Stimulated activated naive CD8-positive, alpha-beta T cell treated with anti-CD3 and anti-CD28 coated beads, Interleukin-15, Interleukin-2, amounts not matched to agents 100 ng/mL and 50 ng/mL, for 24 hours (primary cell): ENCODE measurements at regions not wholly inside any gene's neighbourhood (a gene's known extent, or its start where the extent isn't known, plus 50 kb on each side); places are given as distances from the start of the nearest gene placed in this dataset.

Source experiments
- H3K27ac Mint-ChIP-seq: one replicate; pipeline ENCODE4 v1.8.0; 2021; ENCODE audit warnings: mild to moderate bottlenecking, mixed read lengths
- H3K27me3 Mint-ChIP-seq: one replicate; pipeline ENCODE4 v1.8.0; 2021; ENCODE audit warnings: mixed read lengths
- H3K36me3 Mint-ChIP-seq: one replicate; pipeline ENCODE4 v1.8.0; 2021; ENCODE audit warnings: low read depth, mixed read lengths
- H3K4me1 Mint-ChIP-seq: one replicate; pipeline ENCODE4 v1.8.0; 2021; ENCODE audit warnings: low read depth, mixed read lengths
- H3K4me3 Mint-ChIP-seq: one replicate; pipeline ENCODE4 v1.8.0; 2021; ENCODE audit warnings: mild to moderate bottlenecking, mixed read lengths
- H3K9me3 Mint-ChIP-seq: one replicate; pipeline ENCODE4 v1.8.0; 2021; ENCODE audit warnings: mixed read lengths

DNA sequence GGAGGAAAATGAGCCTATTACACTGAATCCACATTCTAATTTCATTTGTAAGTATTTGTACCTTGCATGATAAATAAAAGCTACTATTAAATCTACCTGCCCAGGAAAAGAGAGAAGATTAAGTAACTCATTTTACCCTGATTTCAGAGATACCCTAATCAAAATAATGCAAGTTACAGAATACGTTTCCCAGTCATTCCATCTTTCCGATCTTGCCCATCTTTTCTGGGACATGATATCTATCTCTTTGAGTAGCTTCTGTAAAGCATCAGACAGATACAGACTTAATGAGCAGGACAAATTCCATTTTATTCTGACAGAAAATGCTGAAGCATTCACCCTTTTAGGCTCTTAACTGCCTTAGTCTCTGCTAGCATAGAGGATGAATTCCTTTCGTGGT, 56.6 kb downstream of the SPRY2 start:
- Mint-ChIP-seq H3K4me1 (no peaks in the 10 kb centered on the region), H3K36me3 (no peaks in the 10 kb centered on the region), H3K27ac (no peak overlapping the region), H3K27me3 (no peaks in the 10 kb centered on the region), H3K4me3 (no peak overlapping the region), H3K9me3 (peaks cover 4% of the 10 kb centered on the region)

DNA sequence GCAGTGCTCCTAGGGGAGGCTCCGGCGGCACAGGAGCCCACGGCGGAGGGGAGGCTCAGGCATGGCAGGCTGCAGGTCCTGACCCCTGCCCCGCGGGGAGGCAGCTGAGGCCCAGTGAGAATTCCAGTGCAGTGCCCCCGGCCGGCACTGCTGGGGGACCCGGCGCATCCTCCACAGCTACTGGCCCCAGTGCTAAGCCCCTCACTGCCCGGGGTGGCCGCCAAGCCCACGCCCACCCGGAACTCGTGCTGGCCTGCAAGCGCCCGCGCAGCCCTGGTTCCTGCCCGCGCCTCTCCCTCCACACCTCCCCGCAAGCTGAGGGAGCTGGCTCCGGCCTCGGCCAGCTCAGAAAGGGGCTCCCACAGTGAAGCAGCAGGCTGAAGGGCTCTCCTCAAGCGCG, 62.2 kb downstream of the SPRY2 start:
- no peaks in the 10 kb centered on the region for H3K9me3 Mint-ChIP-seq
- no peak overlapping the region for H3K27ac Mint-ChIP-seq

DNA sequence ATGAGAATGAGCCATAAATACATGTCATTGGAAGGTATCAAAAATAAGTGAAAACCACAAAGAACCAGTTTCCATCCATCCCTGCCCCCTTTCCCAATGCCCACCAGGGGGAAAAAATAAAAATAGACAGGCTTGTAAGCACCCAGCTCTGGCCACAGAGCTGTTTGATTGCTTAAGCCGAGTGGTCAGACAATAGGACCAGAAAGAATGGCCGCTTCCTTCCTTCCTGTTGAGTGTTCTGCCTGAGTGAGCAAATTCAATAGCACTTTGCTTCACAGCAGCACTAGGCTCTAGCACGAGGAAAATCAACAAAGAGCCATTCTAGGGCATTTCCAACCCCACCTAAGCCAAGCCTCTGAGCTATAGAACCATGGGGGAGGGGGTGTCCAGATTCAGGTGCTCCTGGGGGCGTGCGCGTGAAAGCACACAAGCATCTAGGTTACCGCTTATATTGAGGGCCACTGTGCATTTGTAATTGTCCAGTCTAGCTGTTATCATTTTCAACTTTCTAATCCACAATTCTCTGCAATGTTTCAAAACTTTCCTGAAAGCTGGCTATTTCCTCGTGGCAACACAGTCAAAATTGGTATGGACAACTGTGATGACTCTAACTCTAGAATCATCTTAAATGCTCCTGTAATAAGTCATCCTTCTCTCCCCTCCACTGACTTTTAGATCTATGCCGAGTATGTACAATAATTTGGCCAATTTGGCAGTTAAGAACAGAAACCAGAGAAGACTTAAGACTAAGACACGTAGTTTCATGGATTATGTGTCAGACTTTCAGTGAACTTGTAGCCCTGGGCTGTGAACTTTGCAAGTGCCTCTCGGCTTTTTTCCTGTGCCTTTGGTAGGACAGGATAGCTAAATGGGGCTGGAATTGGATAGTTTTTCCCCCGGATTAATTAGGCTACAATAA, 64.3 kb downstream of the SPRY2 start:
- H3K36me3 Mint-ChIP-seq = no peaks in the 10 kb centered on the region
- H3K27ac Mint-ChIP-seq = no peak overlapping the region
- H3K4me3 Mint-ChIP-seq = no peak overlapping the region
- no peaks in the 10 kb centered on the region for H3K27me3 Mint-ChIP-seq
- H3K4me1 Mint-ChIP-seq = no peaks in the 10 kb centered on the region
- no peaks in the 10 kb centered on the region for H3K9me3 Mint-ChIP-seq

More for the DNA sequence above, 62.2 kb downstream of the SPRY2 start:
- Mint-ChIP-seq H3K36me3 (no peaks in the 10 kb centered on the region), H3K4me1 (no peaks in the 10 kb centered on the region), H3K4me3 (no peak overlapping the region), H3K27me3 (no peaks in the 10 kb centered on the region)

DNA sequence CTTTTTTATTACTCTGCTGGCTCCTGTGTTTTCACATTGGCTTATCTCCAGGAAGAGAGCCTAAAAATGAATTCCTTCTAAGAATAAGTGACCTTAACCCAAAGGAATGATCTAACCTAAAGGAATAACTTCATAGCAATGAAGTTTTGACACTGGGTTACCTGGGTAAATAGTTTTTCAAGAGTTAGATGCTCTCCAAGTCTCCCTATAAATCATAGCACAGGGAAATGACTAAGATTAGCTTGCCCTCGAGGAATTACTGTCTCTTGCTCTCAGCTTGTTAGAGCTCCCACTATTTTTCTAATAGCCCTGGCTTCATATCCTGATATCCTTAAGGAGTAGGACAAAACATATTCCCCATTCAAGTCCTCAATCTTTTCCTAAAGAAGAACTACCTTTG, 66.3 kb downstream of the SPRY2 start:
- no peak overlapping the region for H3K4me3 Mint-ChIP-seq
- no peaks in the 10 kb centered on the region for H3K4me1 Mint-ChIP-seq
- H3K36me3 Mint-ChIP-seq = no peaks in the 10 kb centered on the region
- no peaks in the 10 kb centered on the region for H3K27me3 Mint-ChIP-seq
- H3K9me3 Mint-ChIP-seq = no peaks in the 10 kb centered on the region
- no peak overlapping the region for H3K27ac Mint-ChIP-seq

DNA sequence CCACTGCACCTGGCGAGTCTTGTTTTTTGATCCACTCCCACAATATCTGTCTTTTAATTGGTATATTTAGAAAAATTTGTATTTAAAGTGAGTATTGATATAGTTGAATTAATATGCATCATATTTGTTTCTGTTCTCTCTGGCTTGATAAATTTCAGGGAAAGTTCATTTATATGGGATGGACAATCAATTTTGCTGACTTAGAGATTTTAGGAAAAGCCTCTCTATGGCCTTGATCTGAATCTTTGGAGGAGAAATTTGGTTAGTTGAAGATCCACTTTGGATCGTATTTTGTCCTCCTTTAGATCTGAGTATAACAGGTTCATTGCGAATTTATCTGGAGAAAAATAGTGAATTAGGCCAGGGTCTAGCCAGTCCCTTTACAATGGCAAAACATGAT, 67.2 kb downstream of the SPRY2 start:
- Mint-ChIP-seq H3K27me3 (no peaks in the 10 kb centered on the region), H3K4me3 (no peak overlapping the region), H3K4me1 (no peaks in the 10 kb centered on the region), H3K36me3 (no peaks in the 10 kb centered on the region), H3K9me3 (no peaks in the 10 kb centered on the region), H3K27ac (no peak overlapping the region)

DNA sequence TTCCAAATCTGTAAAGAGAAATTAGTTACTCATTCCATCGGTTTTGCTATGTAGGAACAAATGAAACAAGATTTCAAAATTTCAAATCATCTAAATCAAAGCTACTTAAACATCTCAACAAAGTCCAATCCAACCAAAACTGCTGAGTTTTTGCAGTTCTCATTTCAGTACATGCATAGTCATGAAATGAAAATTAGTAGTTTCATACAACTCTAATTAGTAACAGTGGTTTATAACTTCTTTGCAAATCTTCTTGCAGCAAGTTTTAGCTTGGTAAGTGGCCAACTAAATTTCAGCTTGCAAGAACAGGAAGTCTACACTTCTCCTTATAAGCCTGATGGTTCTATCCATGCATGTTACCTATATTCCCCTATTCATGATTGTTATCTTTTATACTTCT, 75.6 kb downstream of the SPRY2 start:
- Mint-ChIP-seq H3K9me3 (peaks cover under 1% of the 10 kb centered on the region), H3K27ac (no peak overlapping the region), H3K4me1 (no peaks in the 10 kb centered on the region), H3K36me3 (no peaks in the 10 kb centered on the region), H3K4me3 (no peak overlapping the region), H3K27me3 (no peaks in the 10 kb centered on the region)

DNA sequence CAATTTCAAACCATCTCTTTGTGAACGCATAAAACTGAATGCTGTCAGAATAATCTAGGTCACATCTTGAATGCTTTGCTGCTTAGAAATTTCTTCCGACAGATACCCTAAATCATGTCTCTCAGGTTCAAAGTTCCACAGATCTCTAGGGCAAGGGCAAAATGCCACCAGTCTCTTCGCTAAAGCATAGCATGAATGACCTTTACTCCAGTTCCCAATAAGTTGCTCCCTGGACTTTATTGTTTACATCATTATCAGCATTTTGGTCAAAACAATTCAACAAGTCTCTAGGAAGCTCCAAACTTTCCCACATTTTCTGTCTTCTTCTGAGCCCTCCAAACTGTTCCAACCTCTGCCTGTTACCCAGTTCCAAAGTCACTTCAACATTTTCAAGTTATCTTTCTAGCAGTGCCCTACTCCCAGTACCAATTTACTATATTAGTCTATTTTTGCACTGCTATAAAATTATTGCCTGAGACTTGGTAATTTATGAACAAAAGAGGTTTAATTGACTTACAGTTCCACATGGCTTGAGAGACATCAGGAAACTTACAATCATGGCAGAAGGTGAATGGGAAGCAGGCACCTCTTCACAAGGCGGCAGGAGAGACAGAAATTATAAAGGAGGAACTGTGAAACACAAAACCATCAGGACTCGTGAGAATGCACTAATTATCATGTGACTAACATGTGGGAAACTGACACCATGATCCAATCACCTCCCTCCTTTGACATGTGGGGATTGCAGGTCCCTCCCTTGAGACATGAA, 77.0 kb downstream of the SPRY2 start:
- no peaks in the 10 kb centered on the region for H3K4me1 Mint-ChIP-seq

DNA sequence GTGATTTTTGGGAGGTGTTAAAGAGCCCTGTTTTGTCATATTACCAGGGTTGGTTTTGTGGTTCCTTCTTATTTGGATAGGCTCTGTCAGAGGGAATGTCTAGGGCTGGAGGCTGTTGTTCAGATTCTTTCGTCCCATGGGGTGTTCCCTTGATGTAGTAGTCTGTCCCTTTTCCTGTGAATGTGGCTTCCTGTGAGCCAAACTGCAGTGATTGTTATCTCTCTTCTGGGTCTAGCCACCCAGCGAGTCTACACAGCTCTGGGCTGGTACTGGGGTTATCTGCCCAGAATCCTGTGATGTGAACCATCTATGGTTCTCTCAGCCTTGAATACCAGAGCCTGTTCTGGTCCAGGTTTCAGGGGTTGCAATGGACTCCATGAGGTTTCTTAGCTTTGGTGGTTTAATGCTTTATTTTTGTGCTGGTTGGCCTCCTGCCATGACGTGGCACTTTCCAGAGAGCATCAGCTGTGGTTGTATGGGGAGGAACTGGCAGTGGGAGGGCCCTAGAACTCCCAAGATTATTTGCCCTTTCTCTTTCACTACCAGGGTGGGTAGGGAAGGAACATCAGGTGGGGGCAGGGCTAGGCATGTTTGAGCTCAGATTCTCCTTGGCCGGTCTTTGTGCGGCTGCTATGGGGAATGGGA, 78.8 kb downstream of the SPRY2 start:
- no peak overlapping the region for H3K4me3 Mint-ChIP-seq
- H3K27ac Mint-ChIP-seq = no peak overlapping the region
- H3K36me3 Mint-ChIP-seq = no peaks in the 10 kb centered on the region
- no peaks in the 10 kb centered on the region for H3K27me3 Mint-ChIP-seq
- peaks cover 7% of the 10 kb centered on the region for H3K9me3 Mint-ChIP-seq
- H3K4me1 Mint-ChIP-seq = no peaks in the 10 kb centered on the region

More for the DNA sequence above, 77.0 kb downstream of the SPRY2 start:
- Mint-ChIP-seq H3K27ac (no peak overlapping the region), H3K27me3 (no peaks in the 10 kb centered on the region), H3K4me3 (no peak overlapping the region), H3K9me3 (peaks cover 6% of the 10 kb centered on the region), H3K36me3 (no peaks in the 10 kb centered on the region)

DNA sequence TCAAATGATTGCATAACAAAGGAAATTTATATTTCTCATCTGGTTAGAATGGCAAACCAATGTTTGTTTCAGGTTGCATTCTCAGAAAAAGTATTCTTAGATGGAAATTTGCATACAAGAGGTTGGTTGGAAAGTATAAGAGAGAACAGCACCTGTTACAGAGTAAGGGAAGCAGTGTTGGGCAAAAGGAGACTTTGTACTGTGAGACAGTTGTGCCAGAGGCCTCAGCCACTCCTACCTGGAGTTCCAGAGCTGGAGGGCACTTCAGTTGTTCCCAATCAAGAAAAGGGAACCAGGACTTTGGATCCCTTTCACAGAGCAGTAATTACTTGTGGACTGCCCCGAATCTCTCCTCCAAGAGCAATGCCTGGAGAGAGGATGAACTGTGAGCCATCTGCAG, 81.8 kb downstream of the SPRY2 start:
- Mint-ChIP-seq H3K36me3 (no peaks in the 10 kb centered on the region), H3K27ac (no peak overlapping the region), H3K4me1 (no peaks in the 10 kb centered on the region), H3K27me3 (peaks cover 3% of the 10 kb centered on the region), H3K9me3 (peaks cover 7% of the 10 kb centered on the region), H3K4me3 (no peak overlapping the region)

DNA sequence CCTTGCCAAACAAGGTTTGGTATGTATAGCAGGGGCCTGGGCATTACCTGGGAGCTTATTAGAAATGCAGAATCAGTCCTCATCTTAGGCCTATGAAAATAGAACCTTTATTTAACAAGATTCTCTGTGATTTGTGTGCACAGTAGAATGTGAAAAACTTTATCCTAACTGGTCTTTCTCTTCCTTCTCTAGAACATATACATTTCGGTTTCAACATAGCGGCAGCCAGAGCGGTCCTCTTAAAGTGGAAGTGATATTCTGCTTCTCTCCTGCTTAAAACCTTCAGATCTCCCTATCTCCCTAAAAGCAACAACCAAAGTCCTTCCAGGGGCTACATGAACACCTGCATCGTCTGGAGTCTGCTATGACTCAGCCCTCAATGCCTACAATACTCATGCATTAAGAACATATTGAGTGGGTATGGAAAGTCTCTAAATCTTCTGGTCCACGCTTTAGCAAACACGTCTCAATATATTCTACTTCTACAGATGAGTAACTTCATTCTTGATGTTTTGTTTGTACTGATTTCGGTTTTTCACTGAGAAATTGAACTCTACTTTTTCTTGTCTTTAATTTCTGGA, 84.5 kb downstream of the SPRY2 start:
- H3K27ac Mint-ChIP-seq = no peak overlapping the region
- H3K9me3 Mint-ChIP-seq = peaks cover 7% of the 10 kb centered on the region
- H3K4me3 Mint-ChIP-seq = no peak overlapping the region
- peaks cover 3% of the 10 kb centered on the region for H3K27me3 Mint-ChIP-seq
- no peaks in the 10 kb centered on the region for H3K4me1 Mint-ChIP-seq
- no peaks in the 10 kb centered on the region for H3K36me3 Mint-ChIP-seq

DNA sequence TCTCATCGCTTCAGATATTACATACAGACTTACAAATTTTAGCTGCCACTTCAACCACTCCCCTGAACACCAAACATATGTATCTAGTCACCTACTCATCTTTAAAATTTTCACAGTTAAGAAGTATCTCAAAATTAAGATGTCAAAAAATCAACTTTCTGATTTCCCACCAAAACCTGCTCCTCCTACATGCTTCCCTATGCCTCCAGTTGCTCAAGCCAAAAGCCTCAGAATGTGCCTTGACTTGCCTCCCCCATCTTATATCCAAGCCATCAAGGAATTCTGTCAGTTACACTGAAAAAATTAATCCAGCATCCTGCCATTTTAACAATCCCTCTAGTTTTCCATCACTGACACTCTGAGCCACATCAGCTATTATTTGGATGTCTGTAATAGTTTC, 85.0 kb downstream of the SPRY2 start:
- no peak overlapping the region for H3K27ac Mint-ChIP-seq
- no peaks in the 10 kb centered on the region for H3K36me3 Mint-ChIP-seq
- H3K27me3 Mint-ChIP-seq = peaks cover 3% of the 10 kb centered on the region
- no peak overlapping the region for H3K4me3 Mint-ChIP-seq
- H3K9me3 Mint-ChIP-seq = peaks cover 7% of the 10 kb centered on the region
- no peaks in the 10 kb centered on the region for H3K4me1 Mint-ChIP-seq

DNA sequence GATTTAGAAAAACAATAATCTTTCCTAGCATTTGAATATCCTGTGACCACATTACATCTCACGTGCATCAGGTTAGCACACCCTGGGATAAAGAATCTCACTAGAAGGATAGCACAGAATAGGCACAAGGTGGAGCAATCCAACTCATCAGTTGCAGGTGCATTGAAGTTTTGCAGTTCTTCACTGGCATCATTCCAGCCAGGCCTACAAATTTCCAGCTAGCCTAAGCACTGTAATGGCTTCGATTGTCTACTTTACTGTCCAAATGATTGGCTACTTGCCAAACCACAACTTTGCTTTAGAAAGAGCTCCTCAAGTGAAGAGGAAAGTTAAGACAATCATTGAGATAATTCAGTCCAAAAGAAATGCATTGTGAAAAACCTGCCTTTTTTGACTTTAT, 89.5 kb downstream of the SPRY2 start:
- no peak overlapping the region for H3K27ac Mint-ChIP-seq
- no peaks in the 10 kb centered on the region for H3K36me3 Mint-ChIP-seq
- H3K27me3 Mint-ChIP-seq = no peaks in the 10 kb centered on the region
- no peak overlapping the region for H3K4me3 Mint-ChIP-seq
- H3K9me3 Mint-ChIP-seq = no peaks in the 10 kb centered on the region
- no peaks in the 10 kb centered on the region for H3K4me1 Mint-ChIP-seq

DNA sequence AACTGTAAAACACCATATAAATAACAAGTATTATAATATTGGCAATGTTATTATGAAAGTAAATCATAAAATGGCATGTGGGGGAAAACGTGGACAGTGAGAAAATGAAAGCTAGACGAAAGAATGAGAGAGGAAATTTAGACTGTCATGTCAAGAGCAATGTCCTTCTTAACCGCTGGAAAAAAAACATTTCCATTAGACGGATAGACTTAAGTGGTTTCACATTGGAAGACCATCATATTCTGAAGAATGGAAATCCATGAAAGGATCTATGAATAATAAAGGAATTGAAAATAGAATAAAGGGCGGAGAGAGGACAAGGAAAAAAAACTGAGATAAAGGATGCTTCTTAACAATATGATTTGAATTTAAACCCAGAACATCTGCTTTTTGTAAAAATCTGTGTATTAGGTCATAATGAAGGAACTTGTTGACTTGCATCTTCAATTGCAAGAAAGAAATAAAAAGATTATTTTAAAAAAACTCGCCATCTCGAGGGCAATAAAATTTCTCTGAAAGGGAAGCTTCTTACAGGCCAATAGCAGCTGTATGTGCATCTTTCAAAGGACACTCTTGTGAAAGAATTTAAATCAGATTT, 90.6 kb downstream of the SPRY2 start:
- Mint-ChIP-seq H3K9me3 (no peaks in the 10 kb centered on the region), H3K4me1 (no peaks in the 10 kb centered on the region), H3K27me3 (no peaks in the 10 kb centered on the region), H3K4me3 (no peak overlapping the region), H3K27ac (no peak overlapping the region), H3K36me3 (no peaks in the 10 kb centered on the region)

DNA sequence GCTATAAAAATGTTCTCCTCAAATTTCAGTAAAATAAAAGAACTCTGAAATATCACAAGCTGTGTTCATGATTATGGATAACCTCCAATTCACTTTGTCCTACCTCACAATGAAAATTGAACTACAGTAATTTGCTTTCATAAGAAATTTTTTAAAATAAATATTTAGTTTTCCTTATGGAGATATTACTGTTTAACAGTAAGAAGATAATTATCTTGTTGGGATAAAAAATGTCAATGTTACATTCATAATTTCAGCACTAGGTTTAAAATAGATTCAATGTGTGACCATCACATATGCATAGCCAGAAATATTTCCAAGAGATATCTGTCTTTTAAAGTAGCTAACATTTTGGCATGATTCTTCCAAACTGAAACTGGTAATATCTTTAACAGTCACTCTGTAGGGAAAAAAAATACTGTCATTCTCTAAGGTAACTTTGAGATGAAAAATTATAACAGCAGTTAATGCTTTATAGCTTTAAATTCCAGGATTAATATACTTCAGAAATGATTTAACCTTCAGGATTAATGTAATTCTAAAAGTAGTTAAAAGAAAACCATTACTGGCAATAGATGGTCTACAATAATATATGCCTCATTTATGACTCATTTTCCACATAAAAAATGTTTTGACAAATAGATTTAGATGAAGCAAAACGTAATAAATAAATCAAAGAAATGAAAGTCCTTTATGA, 91.3 kb downstream of the SPRY2 start:
- no peaks in the 10 kb centered on the region for H3K27me3 Mint-ChIP-seq
- H3K36me3 Mint-ChIP-seq = no peaks in the 10 kb centered on the region
- H3K4me3 Mint-ChIP-seq = no peak overlapping the region
- H3K4me1 Mint-ChIP-seq = no peaks in the 10 kb centered on the region
- no peak overlapping the region for H3K27ac Mint-ChIP-seq
- no peaks in the 10 kb centered on the region for H3K9me3 Mint-ChIP-seq
